OCI-LY3 (cell line): ENCODE measurements at regions not wholly inside any gene's neighbourhood (a gene's known extent, or its start where the extent isn't known, plus 50 kb on each side); places are given as distances from the start of the nearest gene placed in this dataset.

Experiments used
- H2AFZ ChIP-seq: fragments of 200-600, 300-600 bp; shearing (Covaris generic); 2 replicates; pipeline ENCODE4 v1.6.0; 2014; ENCODE audit warnings: antibody characterized with exemption, low read depth, low read length
- H3K27ac ChIP-seq: fragments of 200-600, 300-600 bp; sonication (generic); 2 replicates; pipeline ENCODE4 v1.5.1; 2014; ENCODE audit warnings: mild to moderate bottlenecking, low read length, moderate library complexity, mixed read lengths
- H3K27me3 ChIP-seq: fragments of 200-600, 300-600 bp; sonication (generic); 2 replicates; pipeline ENCODE4 v1.6.1; 2014; ENCODE audit warnings: low read depth, low read length, mixed read lengths
- H3K36me3 ChIP-seq: fragments of 200-600, 300-600 bp; sonication (generic); replicated peaks from 2 replicates; pipeline ENCODE3; 2014; ENCODE audit warnings: low read depth, low read length, mixed read lengths
- H3K4me1 ChIP-seq: fragments of 300-600, 200-600 bp; sonication (generic); 2 replicates; pipeline ENCODE4 v1.6.1; 2014; ENCODE audit warnings: low read length, mixed read lengths
- H3K4me2 ChIP-seq: fragments of 200-600, 300-600 bp; sonication (generic); 2 replicates; pipeline ENCODE4 v1.6.1; 2014; ENCODE audit warnings: low read length, mixed read lengths
- H3K4me3 ChIP-seq: fragments of 300-600, 200-600 bp; sonication (generic); 2 replicates; pipeline ENCODE4 v1.5.1; 2014; ENCODE audit warnings: antibody characterized with exemption, mild to moderate bottlenecking, low read length, moderate library complexity
- H3K79me2 ChIP-seq: fragments of 300-600, 200-600 bp; shearing (Covaris generic); 2 replicates; pipeline ENCODE4 v1.6.1; 2014; ENCODE audit warnings: mild to moderate bottlenecking, low read length, mixed read lengths
- H3K9ac ChIP-seq: fragments of 300-600, 200-600 bp; shearing (Covaris generic); 2 replicates; pipeline ENCODE4 v1.6.0; 2014; ENCODE audit warnings: mild to moderate bottlenecking, low read length, moderate library complexity
- H3K9me3 ChIP-seq: fragments of 200-600, 300-600 bp; shearing (Covaris generic); 2 replicates; pipeline ENCODE4 v1.6.1; 2014; ENCODE audit warnings: low read length, mixed read lengths; ENCODE audit not compliant: insufficient read depth
- H4K20me1 ChIP-seq: fragments of 200-600, 300-600 bp; sonication (generic); 2 replicates; pipeline ENCODE4 v1.6.1; 2016; ENCODE audit warnings: low read length, mixed read lengths; ENCODE audit not compliant: insufficient read depth
- EZH2phosphoT487 ChIP-seq: fragments of 200-600 bp; shearing (Covaris generic); IDR thresholded peaks from 2 replicates; pipeline ENCODE4 v1.6.1; 2018; ENCODE audit warnings: antibody characterized with exemption, mixed run types, low read depth
- TF ChIP-seq, protein P1 (sequence below): fragments of 200-600, 300-600 bp; sonication (generic); IDR thresholded peaks from 2 replicates; pipeline ENCODE4 v1.5.1; 2014; ENCODE audit warnings: antibody characterized with exemption, low read length, low read depth

DNA sequence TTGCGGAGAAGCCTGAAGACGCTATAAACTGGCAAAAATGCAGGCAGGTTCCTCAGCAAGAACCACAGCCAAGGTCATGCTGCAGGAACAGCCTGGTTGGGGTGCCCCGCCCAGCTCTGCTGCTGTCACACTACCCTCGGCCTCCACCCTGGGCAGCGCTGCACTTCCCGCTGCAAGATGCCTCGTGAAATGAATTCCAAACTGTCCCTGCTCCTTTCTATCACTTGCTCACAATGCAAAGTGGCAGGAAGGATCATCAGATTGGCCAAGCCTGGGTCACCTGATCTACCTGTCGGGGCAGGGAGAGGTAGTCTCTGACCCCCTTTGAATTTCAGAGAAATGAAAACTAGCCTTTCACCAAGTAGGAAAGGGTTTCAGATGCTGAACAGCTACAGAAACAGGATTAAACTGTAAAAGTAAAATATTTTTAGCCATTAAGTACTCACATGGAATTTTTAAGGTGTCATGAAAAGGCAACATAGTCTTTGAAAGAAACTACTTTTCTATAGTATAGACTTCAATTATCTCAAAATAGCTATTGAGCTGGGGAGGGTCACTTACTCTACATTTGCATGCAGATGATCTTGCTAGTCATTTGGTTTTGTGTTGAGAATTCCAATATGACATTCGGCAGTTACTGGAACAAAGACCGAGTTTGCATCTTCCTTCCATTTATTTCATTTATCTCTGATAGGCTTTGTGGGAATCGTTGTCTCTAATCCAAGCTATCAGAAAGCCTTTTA lies 236.4 kb upstream of the ASCC3 start:
- no peak overlapping the region for H2AFZ ChIP-seq
- H3K27ac ChIP-seq: no peak overlapping the region
- no peak overlapping the region for H3K4me2 ChIP-seq
- no peaks in the 10 kb centered on the region for H3K79me2 ChIP-seq
- H3K36me3 ChIP-seq: no peaks in the 10 kb centered on the region
- H4K20me1 ChIP-seq: no peaks in the 10 kb centered on the region
- no peaks in the 10 kb centered on the region for H3K4me1 ChIP-seq
- no peak overlapping the region for H3K9ac ChIP-seq
- no peak overlapping the region for H3K4me3 ChIP-seq
- no peak for TF ChIP-seq EZH2phosphoT487
- TF ChIP-seq, protein P1, sequence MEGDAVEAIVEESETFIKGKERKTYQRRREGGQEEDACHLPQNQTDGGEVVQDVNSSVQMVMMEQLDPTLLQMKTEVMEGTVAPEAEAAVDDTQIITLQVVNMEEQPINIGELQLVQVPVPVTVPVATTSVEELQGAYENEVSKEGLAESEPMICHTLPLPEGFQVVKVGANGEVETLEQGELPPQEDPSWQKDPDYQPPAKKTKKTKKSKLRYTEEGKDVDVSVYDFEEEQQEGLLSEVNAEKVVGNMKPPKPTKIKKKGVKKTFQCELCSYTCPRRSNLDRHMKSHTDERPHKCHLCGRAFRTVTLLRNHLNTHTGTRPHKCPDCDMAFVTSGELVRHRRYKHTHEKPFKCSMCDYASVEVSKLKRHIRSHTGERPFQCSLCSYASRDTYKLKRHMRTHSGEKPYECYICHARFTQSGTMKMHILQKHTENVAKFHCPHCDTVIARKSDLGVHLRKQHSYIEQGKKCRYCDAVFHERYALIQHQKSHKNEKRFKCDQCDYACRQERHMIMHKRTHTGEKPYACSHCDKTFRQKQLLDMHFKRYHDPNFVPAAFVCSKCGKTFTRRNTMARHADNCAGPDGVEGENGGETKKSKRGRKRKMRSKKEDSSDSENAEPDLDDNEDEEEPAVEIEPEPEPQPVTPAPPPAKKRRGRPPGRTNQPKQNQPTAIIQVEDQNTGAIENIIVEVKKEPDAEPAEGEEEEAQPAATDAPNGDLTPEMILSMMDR: no peak
- no peaks in the 10 kb centered on the region for H3K9me3 ChIP-seq
- no peaks in the 10 kb centered on the region for H3K27me3 ChIP-seq

GRCh38 chr6:101118136-101118396 lies 236.9 kb upstream of the ASCC3 start:
- Histone ChIP-seq H3K36me3 (no peaks in the 10 kb centered on the region), H3K79me2 (no peaks in the 10 kb centered on the region), H3K9me3 (no peaks in the 10 kb centered on the region), H3K27me3 (no peaks in the 10 kb centered on the region), H3K4me2 (no peak overlapping the region), H4K20me1 (no peaks in the 10 kb centered on the region), H2AFZ (no peak overlapping the region), H3K4me3 (no peak overlapping the region), H3K4me1 (no peaks in the 10 kb centered on the region), H3K27ac (no peak overlapping the region), H3K9ac (no peak overlapping the region)
- no peak for TF ChIP-seq EZH2phosphoT487
- TF ChIP-seq, protein P1: no peak

GRCh38 chr6:101120747-101121146 lies 239.6 kb upstream of the ASCC3 start:
- TF ChIP-seq EZH2phosphoT487: no peak
- TF ChIP-seq, protein P1: no peak
- Histone ChIP-seq H3K4me3 (no peak overlapping the region), H3K9me3 (no peaks in the 10 kb centered on the region), H4K20me1 (no peaks in the 10 kb centered on the region), H3K4me2 (no peak overlapping the region), H3K4me1 (peaks cover 6% of the 10 kb centered on the region), H3K79me2 (no peaks in the 10 kb centered on the region), H2AFZ (no peak overlapping the region), H3K27me3 (no peaks in the 10 kb centered on the region), H3K36me3 (no peaks in the 10 kb centered on the region), H3K9ac (no peak overlapping the region), H3K27ac (no peak overlapping the region)

GRCh38 chr6:101125380-101125971 lies 244.3 kb upstream of the ASCC3 start:
- no peaks in the 10 kb centered on the region for H4K20me1 ChIP-seq
- H3K4me2 ChIP-seq: peak overlapping the region; percentile 21; the same call in 1 of the 2 replicates
- no peaks in the 10 kb centered on the region for H3K9me3 ChIP-seq
- no peak overlapping the region for H3K27ac ChIP-seq
- H3K36me3 ChIP-seq: no peaks in the 10 kb centered on the region
- H3K4me3 ChIP-seq: no peak overlapping the region
- no peak overlapping the region for H3K9ac ChIP-seq
- H2AFZ ChIP-seq: no peak overlapping the region
- H3K27me3 ChIP-seq: no peaks in the 10 kb centered on the region
- no peak for TF ChIP-seq EZH2phosphoT487
- TF ChIP-seq, protein P1: no peak
- H3K4me1 ChIP-seq: peaks cover 9% of the 10 kb centered on the region
- no peaks in the 10 kb centered on the region for H3K79me2 ChIP-seq
